Prostate gland (tissue), 2 donors: ENCODE measurements at regions not wholly inside any gene's neighbourhood (a gene's known extent, or its start where the extent isn't known, plus 50 kb on each side); places are given as distances from the start of the nearest gene placed in this dataset.

Experiments used
- DNase-seq: peaks from one replicate; pipeline ENCODE4 v3.0.0-alpha.2; 2019; ENCODE audit warnings: low spot score
- H3K27ac ChIP-seq, 2 donors: fragments of 200-600 bp; sonication (generic); 2 replicates each; pipeline ENCODE4 v1.5.1; 2017 to 2019
- H3K27me3 ChIP-seq: fragments of 200-600 bp; sonication (generic); replicated peaks from 2 replicates; pipeline ENCODE4 v1.5.1; 2019; ENCODE audit not compliant: insufficient read depth
- H3K36me3 ChIP-seq, 2 donors: fragments of 200-600 bp; sonication (generic); 1 replicate in 1 of 2; 2 replicates in 1 of 2; pipeline versions ENCODE4 v1.5.1 to v1.8.1; 2017 to 2019
- H3K4me1 ChIP-seq: fragments of 200-600 bp; sonication (generic); replicated peaks from 2 replicates; pipeline ENCODE4 v1.5.1; 2019
- H3K4me3 ChIP-seq, 2 donors: fragments of 200-600 bp; sonication (generic); 2 replicates each; pipeline ENCODE4 v1.5.1; 2017 to 2019
- H3K9me3 ChIP-seq: fragments of 200-600 bp; sonication (generic); 2 replicates; pipeline ENCODE4 v1.5.1; 2017
- POLR2A ChIP-seq: fragments of 450-650 bp; IDR thresholded peaks from one replicate; pipeline ENCODE4 v1.6.1; 2016; ENCODE audit warnings: antibody characterized with exemption, mild to moderate bottlenecking
- POLR2AphosphoS5 ChIP-seq: sonication (generic); formaldehyde crosslinking; IDR thresholded peaks from one replicate; pipeline ENCODE4 v1.6.1; 2017; ENCODE audit warnings: antibody characterized with exemption
- WGBS: methylation state at CpG from one replicate; pipeline ENCODE4 v1.1.5; 2018; 5-methylcytosine and 5-hydroxymethylcytosine counted together
- intact Hi-C: fragments of 100-400 bp; cut with DNase I; formaldehyde crosslinking; loops from one replicate; pipeline ENCODE4 v1.14.2; 2022
- TF ChIP-seq, protein P1 (sequence below), 4 experiments: fragments of 200-600 bp in 2 of 4; fragments of 450-650 bp in 2 of 4; sonication (generic) in 2 of 4; IDR thresholded peaks; 1 replicate in 3 of 4; 2 replicates in 1 of 4; pipeline ENCODE4 v1.5.1; 2016 to 2019; ENCODE audit warnings: antibody characterized with exemption in 4 of 4, mild to moderate bottlenecking in 2 of 4, moderate library complexity in 2 of 4

- intact Hi-C loops = no loop called here
- Histone ChIP-seq H3K27ac (no peak overlapping the region), H3K36me3 (no peaks in the 10 kb centered on the region), H3K9me3 (no peaks in the 10 kb centered on the region), H3K4me3 (no peak overlapping the region), H3K27me3 (no peaks in the 10 kb centered on the region), H3K4me1 (no peaks in the 10 kb centered on the region)
- no peak for DNase-seq
- TF ChIP-seq POLR2AphosphoS5 = no peak
- TF ChIP-seq, protein P1, sequence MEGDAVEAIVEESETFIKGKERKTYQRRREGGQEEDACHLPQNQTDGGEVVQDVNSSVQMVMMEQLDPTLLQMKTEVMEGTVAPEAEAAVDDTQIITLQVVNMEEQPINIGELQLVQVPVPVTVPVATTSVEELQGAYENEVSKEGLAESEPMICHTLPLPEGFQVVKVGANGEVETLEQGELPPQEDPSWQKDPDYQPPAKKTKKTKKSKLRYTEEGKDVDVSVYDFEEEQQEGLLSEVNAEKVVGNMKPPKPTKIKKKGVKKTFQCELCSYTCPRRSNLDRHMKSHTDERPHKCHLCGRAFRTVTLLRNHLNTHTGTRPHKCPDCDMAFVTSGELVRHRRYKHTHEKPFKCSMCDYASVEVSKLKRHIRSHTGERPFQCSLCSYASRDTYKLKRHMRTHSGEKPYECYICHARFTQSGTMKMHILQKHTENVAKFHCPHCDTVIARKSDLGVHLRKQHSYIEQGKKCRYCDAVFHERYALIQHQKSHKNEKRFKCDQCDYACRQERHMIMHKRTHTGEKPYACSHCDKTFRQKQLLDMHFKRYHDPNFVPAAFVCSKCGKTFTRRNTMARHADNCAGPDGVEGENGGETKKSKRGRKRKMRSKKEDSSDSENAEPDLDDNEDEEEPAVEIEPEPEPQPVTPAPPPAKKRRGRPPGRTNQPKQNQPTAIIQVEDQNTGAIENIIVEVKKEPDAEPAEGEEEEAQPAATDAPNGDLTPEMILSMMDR (IDR thresholded peaks at IDR 0.05) = no peak
- TF ChIP-seq POLR2A = no peak
- 95% methylated on average over 13 of the region's 13 CpGs for WGBS
These were observed 673.2 kb downstream of the RERGL start for GRCh38 chr12:17416748-17417147.

DNA sequence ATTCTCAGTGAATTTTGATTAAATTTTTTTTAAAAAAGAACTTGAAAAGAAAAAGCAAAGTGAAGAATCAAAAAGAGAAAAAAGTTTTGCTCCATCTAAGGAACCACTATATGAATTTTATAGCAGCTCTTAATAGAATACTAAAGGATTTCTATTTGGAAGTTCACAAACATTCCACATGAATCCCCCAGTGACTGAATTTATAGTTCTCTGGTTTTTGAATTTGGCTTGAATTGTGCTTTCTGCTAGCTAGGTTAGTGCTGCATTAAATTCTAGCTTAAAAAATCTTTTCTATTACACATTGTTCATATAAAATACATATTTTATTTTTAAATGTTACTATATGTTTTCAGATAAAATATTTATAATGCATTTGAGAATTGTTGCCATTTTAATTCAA, 675.4 kb downstream of the RERGL start:
- Histone ChIP-seq H3K36me3 (no peaks in the 10 kb centered on the region), H3K27ac (no peak overlapping the region), H3K27me3 (no peaks in the 10 kb centered on the region), H3K9me3 (no peaks in the 10 kb centered on the region), H3K4me3 (no peak overlapping the region), H3K4me1 (no peaks in the 10 kb centered on the region)
- TF ChIP-seq, protein P1 (IDR thresholded peaks at IDR 0.05) = no peak
- no peak for TF ChIP-seq POLR2A
- intact Hi-C loops = no loop called here
- no peak for DNase-seq

GRCh38 chr12:17411662-17412061, 678.3 kb downstream of the RERGL start:
- H3K4me3 ChIP-seq = no peak overlapping the region
- H3K27me3 ChIP-seq = no peaks in the 10 kb centered on the region
- H3K36me3 ChIP-seq = no peaks in the 10 kb centered on the region
- H3K9me3 ChIP-seq = no peaks in the 10 kb centered on the region
- no peak for DNase-seq
- intact Hi-C loops = no loop called here
- H3K27ac ChIP-seq = no peak overlapping the region
- WGBS = 91% methylated on average over 5 of the region's 5 CpGs
- H3K4me1 ChIP-seq = no peaks in the 10 kb centered on the region
- TF ChIP-seq, protein P1 (IDR thresholded peaks at IDR 0.05) = no peak

- intact Hi-C loops = no loop called here
- H3K27me3 ChIP-seq = no peaks in the 10 kb centered on the region
- WGBS = 89% methylated on average over 4 of the region's 4 CpGs
- H3K4me1 ChIP-seq = no peaks in the 10 kb centered on the region
- TF ChIP-seq POLR2AphosphoS5 = no peak
- no peak for TF ChIP-seq POLR2A
- TF ChIP-seq, protein P1 (IDR thresholded peaks at IDR 0.05) = no peak
- H3K9me3 ChIP-seq = no peaks in the 10 kb centered on the region
- H3K27ac ChIP-seq = no peak overlapping the region
- H3K36me3 ChIP-seq = no peaks in the 10 kb centered on the region
- no peak overlapping the region for H3K4me3 ChIP-seq
- no peak for DNase-seq
These were observed 701.3 kb downstream of the RERGL start for GRCh38 chr12:17388679-17389078.

GRCh38 chr12:17383321-17383720, 706.7 kb downstream of the RERGL start:
- intact Hi-C loops = no loop called here
- TF ChIP-seq, protein P1 (IDR thresholded peaks at IDR 0.05) = no peak
- TF ChIP-seq POLR2AphosphoS5 (no peak), POLR2A (no peak)
- WGBS = 96% methylated on average over 3 of the region's 3 CpGs
- no peaks in the 10 kb centered on the region for H3K4me1 ChIP-seq
- no peaks in the 10 kb centered on the region for H3K27me3 ChIP-seq
- H3K36me3 ChIP-seq = no peaks in the 10 kb centered on the region
- H3K9me3 ChIP-seq = no peaks in the 10 kb centered on the region
- no peak overlapping the region for H3K4me3 ChIP-seq
- no peak overlapping the region for H3K27ac ChIP-seq
- no peak for DNase-seq
